ENCODE measurements at regions not wholly inside any gene's neighbourhood (a gene's known extent, or its start where the extent isn't known, plus 50 kb on each side); places are given as distances from the start of the nearest gene placed in this dataset.
A peak's percentile ranks its signal among the peaks of the same experiment; 100 is the strongest.

DNA sequence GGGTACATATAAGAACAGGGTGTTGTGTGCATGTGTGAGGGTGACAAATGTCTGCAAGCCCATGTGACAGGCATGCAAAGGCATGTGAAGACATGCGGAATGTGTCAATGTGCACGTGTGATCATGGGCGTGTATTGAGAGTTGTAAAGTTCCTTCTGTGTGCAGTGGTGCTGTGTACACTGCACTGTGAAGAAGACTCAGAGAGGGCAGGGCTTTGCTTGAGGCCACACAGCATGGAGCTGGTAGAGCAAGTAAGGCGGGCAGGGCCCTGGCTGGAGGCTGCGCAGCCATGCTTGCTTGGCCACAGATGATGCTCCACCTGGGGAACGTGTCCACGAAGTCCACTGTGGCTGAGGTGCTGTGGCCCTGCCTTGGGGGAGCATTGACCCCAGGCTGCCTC, 66.8 kb downstream of the PTPRS start:
- no peak overlapping the region for H3K4me3 ChIP-seq (ENCODE audit: low read depth, low read length)
- no peak for DNase-seq (ENCODE audit: low read depth, low spot score)
- ChIA-PET CTCF (no interaction called here), POLR2A (no interaction called here)
- no peak for TF ChIP-seq CTCF (IDR thresholded peaks at IDR 0.05; ENCODE audit: low read depth, low read length)
- no peaks in the 10 kb centered on the region for H3K27me3 ChIP-seq (ENCODE audit: control insufficient read depth, insufficient read depth, low read length)
- H3K27ac ChIP-seq (ENCODE audit: low read depth, low read length): no peak overlapping the region
- H3K9me3 ChIP-seq (ENCODE audit: control insufficient read depth, insufficient read depth, low read length): no peaks in the 10 kb centered on the region; the same call in 1 of the 2 replicates

- TF ChIP-seq CTCF (IDR thresholded peaks at IDR 0.05; ENCODE audit: low read depth, low read length): peak; percentile 28; the same call in 1 of the 2 replicates
- Histone ChIP-seq H3K27me3 (ENCODE audit: control insufficient read depth, insufficient read depth, low read length) (no peaks in the 10 kb centered on the region), H3K4me3 (ENCODE audit: low read depth, low read length) (no peak overlapping the region), H3K9me3 (ENCODE audit: control insufficient read depth, insufficient read depth, low read length) (no peaks in the 10 kb centered on the region; the same call in 1 of the 2 replicates), H3K27ac (ENCODE audit: low read depth, low read length) (no peak overlapping the region)
- no peak for DNase-seq (ENCODE audit: low read depth, low spot score)
- ChIA-PET CTCF (no interaction called here), POLR2A (interaction anchor here (0.7 kb wide), 1 partner anchor 112 kb away, joined by 5 read pairs; no protein-coding TSS in a partner anchor)
Measured at GRCh38 chr19:5271145-5271544, 69.5 kb downstream of the PTPRS start.

- H3K27ac ChIP-seq (ENCODE audit: low read depth, low read length): no peak overlapping the region
- H3K27me3 ChIP-seq (ENCODE audit: control insufficient read depth, insufficient read depth, low read length): no peaks in the 10 kb centered on the region
- no peak for TF ChIP-seq CTCF (IDR thresholded peaks at IDR 0.05; ENCODE audit: low read depth, low read length)
- DNase-seq (ENCODE audit: low read depth, low spot score): no peak
- ChIA-PET CTCF (interaction anchor here (0.6 kb wide), 1 partner anchor 231 kb away, joined by 3 read pairs; no protein-coding TSS in a partner anchor), POLR2A (no interaction called here)
- H3K9me3 ChIP-seq (ENCODE audit: control insufficient read depth, insufficient read depth, low read length): no peaks in the 10 kb centered on the region; the same call in 1 of the 2 replicates
- H3K4me3 ChIP-seq (ENCODE audit: low read depth, low read length): no peak overlapping the region
Measured at GRCh38 chr19:5269926-5270325, 70.7 kb downstream of the PTPRS start.

GRCh38 chr19:5269279-5269678, 71.3 kb downstream of the PTPRS start:
- DNase-seq (ENCODE audit: low read depth, low spot score): no peak
- CTCF ChIA-PET: interaction anchor here (0.6 kb wide), 1 partner anchor 230 kb away, joined by 3 read pairs; no protein-coding TSS in a partner anchor
- no peak for TF ChIP-seq CTCF (IDR thresholded peaks at IDR 0.05; ENCODE audit: low read depth, low read length)
- Histone ChIP-seq H3K9me3 (ENCODE audit: control insufficient read depth, insufficient read depth, low read length) (no peaks in the 10 kb centered on the region; the same call in 1 of the 2 replicates), H3K27ac (ENCODE audit: low read depth, low read length) (no peak overlapping the region), H3K4me3 (ENCODE audit: low read depth, low read length) (no peak overlapping the region), H3K27me3 (ENCODE audit: control insufficient read depth, insufficient read depth, low read length) (no peaks in the 10 kb centered on the region)
- POLR2A ChIA-PET: no interaction called here

- DNase-seq (ENCODE audit: low read depth, low spot score): no peak
- H3K9me3 ChIP-seq (ENCODE audit: control insufficient read depth, insufficient read depth, low read length): no peaks in the 10 kb centered on the region; the same call in 1 of the 2 replicates
- no peak overlapping the region for H3K4me3 ChIP-seq (ENCODE audit: low read depth, low read length)
- H3K27ac ChIP-seq (ENCODE audit: low read depth, low read length): no peak overlapping the region
- POLR2A ChIA-PET: no interaction called here
- TF ChIP-seq CTCF (IDR thresholded peaks at IDR 0.05; ENCODE audit: low read depth, low read length): no peak
- CTCF ChIA-PET: no interaction called here
- no peaks in the 10 kb centered on the region for H3K27me3 ChIP-seq (ENCODE audit: control insufficient read depth, insufficient read depth, low read length)
Measured at GRCh38 chr19:5268801-5269200, 71.8 kb downstream of the PTPRS start.
